WI38 (cell line): ENCODE measurements at regions not wholly inside any gene's neighbourhood (a gene's known extent, or its start where the extent isn't known, plus 50 kb on each side); places are given as distances from the start of the nearest gene placed in this dataset.
A peak's percentile ranks its signal among the peaks of the same experiment; 100 is the strongest.
"Not testable (repeated sequence)": the region's sequence is repeated elsewhere in the genome, so short reads cannot be mapped to it uniquely, and the experiment has no call there.

Experiments used
- H3K4me3 ChIP-seq: 2 replicates; pipeline ENCODE4 v1.5.1; 2011; ENCODE audit warnings: low read depth, mild to moderate bottlenecking, control low read depth, low read length
- CTCF ChIP-seq: IDR thresholded peaks from 2 replicates; pipeline ENCODE4 v1.5.1; 2012; ENCODE audit warnings: low read depth, mild to moderate bottlenecking, control low read depth, low read length

DNA sequence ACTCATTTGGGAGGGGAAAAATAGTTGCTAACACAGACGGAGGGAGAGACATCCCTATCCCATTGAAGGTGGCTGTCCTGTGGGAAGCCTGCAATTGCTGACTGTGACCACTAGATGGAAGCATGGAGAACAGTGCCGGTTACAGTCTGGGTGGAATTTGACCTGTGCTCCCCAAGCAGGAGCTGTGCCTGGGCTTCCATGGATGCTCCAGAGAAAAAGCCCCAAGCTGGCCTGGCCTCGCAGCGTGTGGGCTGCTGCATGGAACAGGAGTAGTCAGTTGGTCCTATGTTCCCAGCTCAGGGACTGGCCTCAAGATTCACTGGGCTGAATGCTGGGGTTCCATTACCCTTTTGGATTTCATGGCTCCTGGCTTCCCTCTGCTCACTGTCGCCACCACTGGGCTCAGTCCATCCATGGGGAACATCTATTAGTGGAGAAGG lies 116.3 kb upstream of the CHD6 start:
- no peak overlapping the region for H3K4me3 ChIP-seq
- peak; percentile 99 for TF ChIP-seq CTCF

- TF ChIP-seq CTCF: no peak
- no peak overlapping the region for H3K4me3 ChIP-seq
Measured at GRCh38 chr20:41733151-41733550, 115.0 kb upstream of the CHD6 start.

GRCh38 chr20:41731198-41731597 lies 113.0 kb upstream of the CHD6 start:
- not testable (repeated sequence) for H3K4me3 ChIP-seq

GRCh38 chr20:41727681-41728080 lies 109.5 kb upstream of the CHD6 start:
- not testable (repeated sequence) for H3K4me3 ChIP-seq

GRCh38 chr20:41726727-41727126 lies 108.5 kb upstream of the CHD6 start:
- no peak overlapping the region for H3K4me3 ChIP-seq
- no peak for TF ChIP-seq CTCF

GRCh38 chr20:41719151-41719550 lies 101.0 kb upstream of the CHD6 start:
- no peak for TF ChIP-seq CTCF
- no peak overlapping the region for H3K4me3 ChIP-seq

- no peak for TF ChIP-seq CTCF
- no peak overlapping the region for H3K4me3 ChIP-seq
Measured at GRCh38 chr20:41717483-41717882, 99.3 kb upstream of the CHD6 start.

GRCh38 chr20:41716911-41717310 lies 98.7 kb upstream of the CHD6 start:
- TF ChIP-seq CTCF: no peak
- H3K4me3 ChIP-seq: no peak overlapping the region
